ENCODE measurements at regions not wholly inside any gene's neighbourhood (a gene's known extent, or its start where the extent isn't known, plus 50 kb on each side); places are given as distances from the start of the nearest gene placed in this dataset.

- TF ChIP-seq TAF1 (IDR thresholded peaks at IDR 0.05; ENCODE audit: low read depth) = no peak
- no peak for TF ChIP-seq REST (IDR thresholded peaks at IDR 0.05; ENCODE audit: low read depth)
- TF ChIP-seq CEBPB (IDR thresholded peaks at IDR 0.05) = no peak
- TF ChIP-seq NFIC (IDR thresholded peaks at IDR 0.05) = no peak
- no peak for TF ChIP-seq EP300 (IDR thresholded peaks at IDR 0.05; ENCODE audit: borderline replicate concordance)
- TF ChIP-seq ZBTB7A (IDR thresholded peaks at IDR 0.05; ENCODE audit: low read depth) = no peak
- TF ChIP-seq CREB1 (IDR thresholded peaks at IDR 0.05; ENCODE audit: low read depth) = no peak
- no peak for TF ChIP-seq RAD21 (IDR thresholded peaks at IDR 0.05; ENCODE audit: low read depth)
- TF ChIP-seq EGR1 (IDR thresholded peaks at IDR 0.05) = no peak
- no peak for TF ChIP-seq USF1 (IDR thresholded peaks at IDR 0.05)
Observed at GRCh38 chr4:31156221-31156620, 436.1 kb downstream of the PCDH7 start.
